NCI-H446 treated with DMSO at 0.1 percent for 48 hours (cell line): ENCODE measurements at regions not wholly inside any gene's neighbourhood (a gene's known extent, or its start where the extent isn't known, plus 50 kb on each side); places are given as distances from the start of the nearest gene placed in this dataset.
"Not testable (repeated sequence)": the region's sequence is repeated elsewhere in the genome, so short reads cannot be mapped to it uniquely, and the experiment has no call there.

Source experiments
- DNase-seq: peaks from one replicate; lab custom pipeline; 2025; lab: John Stamatoyannopoulos, UW

DNA sequence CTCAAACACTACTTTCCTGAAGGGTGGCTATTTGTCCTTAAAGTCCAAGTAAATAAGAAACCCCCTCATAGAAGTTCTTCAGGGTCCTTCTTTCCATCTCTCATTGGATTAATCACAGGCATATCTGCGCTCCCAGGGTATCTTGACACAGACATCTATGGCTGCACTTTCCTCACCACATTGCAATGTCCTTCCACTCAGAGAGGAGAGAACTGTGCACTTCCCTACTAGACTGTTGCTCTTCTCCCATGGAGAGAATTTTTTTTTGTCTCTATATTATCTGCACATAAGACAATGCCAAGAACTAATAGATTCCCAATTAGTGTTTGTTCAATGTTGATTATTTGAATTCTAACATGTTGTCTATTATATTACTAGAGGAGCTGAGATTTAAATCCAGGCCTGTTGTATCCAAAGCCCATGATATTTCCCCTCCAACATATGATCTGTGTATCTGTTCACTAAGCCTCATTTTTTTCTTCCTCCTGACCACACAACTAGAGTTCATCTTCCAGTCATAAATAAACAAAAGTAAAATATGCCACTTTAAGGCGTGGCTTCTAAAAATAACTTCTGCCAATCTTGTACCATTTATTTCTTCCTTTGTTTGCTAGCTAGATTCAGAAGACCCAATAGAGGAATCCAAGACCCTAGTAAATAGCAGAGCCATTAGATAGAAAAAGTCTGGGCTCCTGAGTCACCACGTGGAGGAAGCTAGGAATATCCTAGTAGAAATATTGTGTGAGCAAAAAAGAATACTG, 61.5 kb upstream of the FAM241A start:
- no peak for DNase-seq

- DNase-seq: no peak
These were observed 59.9 kb upstream of the FAM241A start for GRCh38 chr4:112085156-112086035.

- DNase-seq: no peak
These were observed 59.2 kb upstream of the FAM241A start for GRCh38 chr4:112086036-112086434.

- DNase-seq: not testable (repeated sequence)
These were observed 58.6 kb upstream of the FAM241A start for GRCh38 chr4:112086661-112087060.

- DNase-seq: not testable (repeated sequence)
These were observed 52.9 kb upstream of the FAM241A start for GRCh38 chr4:112092330-112092729.

- DNase-seq: no peak
These were observed 51.5 kb upstream of the FAM241A start for GRCh38 chr4:112093636-112094202.

- DNase-seq: no peak
These were observed 50.9 kb upstream of the FAM241A start for GRCh38 chr4:112094330-112094729.
